HG02870 (cell line): ENCODE measurements at regions not wholly inside any gene's neighbourhood (a gene's known extent, or its start where the extent isn't known, plus 50 kb on each side); places are given as distances from the start of the nearest gene placed in this dataset.

Experiments used
- ATAC-seq: cut with Tn5 transposase; IDR thresholded peaks from one replicate; pipeline ENCODE4 v1.9.1; 2021; ENCODE audit warnings: mild to moderate bottlenecking, moderate library complexity; ENCODE audit not compliant: unreplicated experiment

- no peak for ATAC-seq
Measured at GRCh38 chr13:65095161-65096082, 2134.7 kb downstream of the PCDH9 start.

- no peak for ATAC-seq
Measured at GRCh38 chr13:65093357-65093756, 2136.8 kb downstream of the PCDH9 start.

DNA sequence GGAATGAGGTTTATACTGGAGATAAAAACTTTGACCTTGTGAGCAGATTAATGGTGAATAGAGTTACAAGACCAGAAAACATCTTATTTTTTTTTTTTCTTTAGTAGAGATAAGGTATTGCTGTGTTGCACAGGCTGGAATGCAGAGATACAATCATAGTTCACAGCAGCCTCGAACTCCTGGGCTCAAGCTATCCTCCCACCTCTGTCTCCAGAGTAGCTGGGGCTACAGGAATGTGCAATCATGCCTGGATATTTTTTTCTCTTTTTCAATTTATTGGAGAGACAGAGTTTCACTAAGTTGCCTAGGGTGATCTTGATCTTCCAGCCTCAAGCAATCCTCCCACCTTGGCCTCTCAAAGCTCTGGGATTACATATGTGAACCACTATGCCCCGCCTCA is 2139.1 kb downstream of the PCDH9 start:
- ATAC-seq = no peak

DNA sequence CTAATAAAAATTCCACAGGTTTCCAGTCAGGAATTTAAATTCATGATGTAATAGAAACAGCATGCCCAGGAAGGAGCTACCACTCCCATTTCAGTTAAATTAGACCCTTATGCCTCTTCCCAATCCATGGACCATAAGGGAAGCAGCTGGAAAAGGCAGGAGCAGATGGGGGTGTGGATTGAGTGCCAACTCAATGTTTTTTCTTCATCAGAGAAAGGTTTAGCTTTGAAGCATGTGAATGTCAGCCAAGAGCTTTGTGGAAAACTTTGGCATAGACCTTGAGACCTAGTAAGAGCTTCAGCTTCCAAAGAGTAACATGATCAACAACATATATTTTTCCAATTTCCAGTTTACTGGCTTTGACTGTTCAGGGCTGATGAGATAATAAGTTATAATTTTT is 2139.9 kb downstream of the PCDH9 start:
- no peak for ATAC-seq

- no peak for ATAC-seq
Measured at GRCh38 chr13:65088906-65089305, 2141.2 kb downstream of the PCDH9 start.

- no peak for ATAC-seq
Measured at GRCh38 chr13:65085977-65086376, 2144.2 kb downstream of the PCDH9 start.

- ATAC-seq = no peak
Measured at GRCh38 chr13:65074248-65074647, 2155.9 kb downstream of the PCDH9 start.

DNA sequence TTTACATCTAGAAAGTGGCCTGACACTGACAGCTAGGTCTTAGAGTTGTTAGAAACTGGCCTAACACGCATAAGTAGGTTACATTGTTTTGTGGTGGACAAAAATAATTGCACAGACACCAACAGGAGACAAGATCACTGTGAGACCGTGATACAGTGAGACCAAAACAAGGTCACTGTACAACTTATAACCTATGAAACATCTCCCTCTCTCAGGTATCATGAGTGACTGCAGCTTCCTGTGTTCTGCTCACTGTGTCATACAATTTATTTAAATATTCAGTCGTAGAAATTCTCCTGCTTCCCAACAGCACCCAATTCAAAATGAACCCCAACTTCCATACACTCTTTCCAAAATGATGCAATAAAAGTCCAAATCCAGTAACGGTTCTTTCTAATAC is 2165.2 kb downstream of the PCDH9 start:
- no peak for ATAC-seq

DNA sequence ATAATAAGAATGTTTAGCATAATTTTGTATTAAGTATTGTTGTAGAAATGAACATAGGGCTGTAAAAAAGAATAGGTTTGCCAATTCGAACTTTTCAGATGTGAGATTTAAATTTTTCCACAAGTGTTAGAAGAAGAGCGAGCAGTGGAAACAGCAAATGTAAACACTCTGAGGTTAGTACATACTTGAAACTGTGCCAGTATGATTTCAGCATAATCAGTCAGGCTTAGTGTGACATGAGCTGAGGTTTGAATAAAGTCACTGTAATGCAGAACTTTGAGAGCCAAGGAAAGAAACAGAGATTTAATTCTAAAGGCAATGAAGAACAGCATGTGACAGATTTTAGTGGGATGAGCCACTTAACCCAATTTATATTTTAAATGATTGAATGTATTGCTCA is 2166.4 kb downstream of the PCDH9 start:
- ATAC-seq = no peak

GRCh38 chr13:65057986-65058385 is 2172.2 kb downstream of the PCDH9 start:
- no peak for ATAC-seq

DNA sequence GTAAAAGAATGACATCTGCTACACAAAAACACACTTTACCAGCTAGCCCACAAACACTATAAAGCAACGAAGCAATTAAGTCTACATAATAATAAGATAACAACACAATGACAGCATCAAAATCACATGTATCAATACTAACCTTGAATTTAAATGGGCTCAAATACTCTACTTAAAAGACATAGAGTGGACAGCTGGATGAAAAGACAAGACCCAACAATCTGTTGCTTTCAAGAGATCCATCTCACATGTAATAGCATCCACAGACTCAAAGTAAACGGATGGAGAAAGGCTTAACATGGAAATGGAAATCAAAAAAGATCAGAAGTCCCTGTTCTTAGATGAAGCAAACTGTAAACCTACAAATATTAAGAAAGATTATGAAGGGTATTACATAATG is 2175.9 kb downstream of the PCDH9 start:
- ATAC-seq = no peak

DNA sequence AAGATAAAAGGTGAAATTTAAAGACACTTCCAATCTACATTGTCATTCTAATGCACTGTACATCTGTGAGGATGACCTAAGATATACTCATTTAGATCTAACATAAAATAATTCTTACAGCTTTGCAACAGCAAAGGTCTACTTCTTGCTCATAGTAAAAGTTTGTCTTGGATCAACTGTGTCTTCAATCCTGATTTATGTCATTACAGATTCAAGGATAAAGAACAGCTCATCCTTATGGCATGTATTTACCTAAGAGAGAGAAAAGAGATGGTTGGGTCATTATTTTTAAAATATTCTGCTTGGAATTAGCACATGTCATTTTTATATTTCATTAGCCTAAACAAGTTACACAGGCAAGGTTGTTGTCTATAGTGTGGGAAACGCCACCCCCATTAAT is 2193.1 kb downstream of the PCDH9 start:
- ATAC-seq = no peak

DNA sequence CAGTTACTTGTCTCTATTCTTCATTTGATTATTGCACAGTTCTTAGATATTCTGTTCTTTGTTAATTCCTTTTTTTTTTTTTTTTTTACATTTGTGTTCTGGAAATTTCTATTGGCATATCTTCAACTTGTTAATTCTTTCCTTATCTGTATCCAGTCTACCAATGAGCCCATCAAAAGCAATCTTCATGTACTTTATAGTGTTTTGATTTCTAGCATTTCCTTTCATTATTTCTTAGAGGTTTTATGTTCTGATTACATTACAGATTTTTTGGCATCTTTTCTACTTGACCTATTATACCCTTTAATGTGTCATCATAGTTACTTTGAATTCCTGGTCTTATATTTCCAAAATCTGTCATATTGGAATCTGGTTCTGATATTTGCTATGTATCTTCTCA is 2194.8 kb downstream of the PCDH9 start:
- ATAC-seq = no peak

GRCh38 chr13:65034266-65034665 is 2195.9 kb downstream of the PCDH9 start:
- ATAC-seq = no peak

- no peak for ATAC-seq
Measured at GRCh38 chr13:65032825-65033224, 2197.3 kb downstream of the PCDH9 start.

- no peak for ATAC-seq
Measured at GRCh38 chr13:65028101-65028500, 2202.0 kb downstream of the PCDH9 start.

DNA sequence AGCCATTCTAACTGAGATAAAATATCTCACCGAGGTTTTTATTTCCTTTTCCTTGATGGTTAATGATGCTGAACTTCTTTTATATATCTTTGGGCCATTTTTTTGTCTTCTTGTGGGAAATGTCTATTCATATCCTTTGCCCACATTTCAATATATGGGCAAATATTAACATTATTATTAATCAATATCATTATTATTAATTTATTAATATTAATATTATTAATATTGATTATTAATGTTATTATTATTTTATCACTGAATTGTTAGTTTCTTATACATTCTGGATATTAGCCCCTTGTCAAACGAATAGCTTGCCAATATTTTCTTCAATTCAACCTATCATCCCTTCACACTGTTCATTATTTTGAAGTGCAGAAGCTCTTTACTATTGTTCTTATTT is 2203.6 kb downstream of the PCDH9 start:
- no peak for ATAC-seq

- ATAC-seq = no peak
Measured at GRCh38 chr13:65011378-65011777, 2218.8 kb downstream of the PCDH9 start.

DNA sequence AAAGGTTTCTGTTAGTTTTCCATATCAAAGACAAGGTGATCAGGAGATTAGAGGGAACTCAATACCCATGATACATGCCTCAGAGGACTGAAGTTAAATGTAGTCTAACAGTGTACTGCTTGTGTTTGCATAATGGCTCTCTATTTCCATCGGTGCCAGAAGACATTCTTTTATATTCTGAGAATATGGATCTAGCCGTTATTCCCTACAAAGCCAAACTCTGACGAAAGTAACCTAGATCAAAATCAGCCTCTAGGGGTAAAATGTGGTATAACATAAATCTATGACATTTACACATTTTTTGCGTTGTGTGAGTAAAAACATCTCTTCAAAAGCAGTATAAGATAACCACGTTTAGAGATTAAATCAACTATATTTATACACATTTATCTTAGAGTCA is 2232.7 kb downstream of the PCDH9 start:
- ATAC-seq = no peak

- ATAC-seq = peak; percentile 55
Measured at GRCh38 chr13:64993514-64994164, 2236.5 kb downstream of the PCDH9 start.

DNA sequence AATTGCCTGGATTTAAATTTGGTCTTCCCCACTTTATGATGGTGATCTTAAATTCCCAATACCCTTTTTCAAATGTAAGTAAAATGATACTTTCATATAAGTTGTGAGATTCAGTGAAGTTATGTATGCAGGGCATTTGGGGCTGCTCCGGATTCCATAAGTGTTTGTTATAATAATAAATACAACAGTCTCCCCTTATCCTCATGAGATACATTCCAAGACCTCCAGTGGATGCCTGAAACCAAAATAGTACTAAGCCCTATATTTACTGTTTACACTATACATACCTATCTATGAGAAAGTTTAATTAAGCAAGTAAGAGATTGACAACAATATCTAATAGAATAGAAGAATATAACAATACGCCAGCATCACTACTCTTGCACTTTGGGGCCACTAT is 2237.8 kb downstream of the PCDH9 start:
- ATAC-seq = no peak

- no peak for ATAC-seq
Measured at GRCh38 chr13:64985075-64985474, 2245.1 kb downstream of the PCDH9 start.
